Esophagus squamous epithelium (tissue), 4 donors: ENCODE measurements at regions not wholly inside any gene's neighbourhood (a gene's known extent, or its start where the extent isn't known, plus 50 kb on each side); places are given as distances from the start of the nearest gene placed in this dataset.

ENCODE experiments used
- POLR2A ChIP-seq, 4 donors: fragments of 450-650 bp; IDR thresholded peaks; one replicate each; pipeline ENCODE4 v1.6.1; 2017; ENCODE audit warnings: antibody characterized with exemption in 4 of 4, mild to moderate bottlenecking in 4 of 4, moderate library complexity in 3 of 4
- TF ChIP-seq, protein P1 (sequence below), 6 experiments: fragments of 450-650 bp in 4 of 6; fragments of 200-600 bp in 2 of 6; sonication (generic) in 2 of 6; IDR thresholded peaks; one replicate each; pipeline ENCODE4 v1.5.1; 2016 to 2019; ENCODE audit warnings: antibody characterized with exemption in 6 of 6, mild to moderate bottlenecking in 4 of 6, moderate library complexity in 4 of 6

DNA sequence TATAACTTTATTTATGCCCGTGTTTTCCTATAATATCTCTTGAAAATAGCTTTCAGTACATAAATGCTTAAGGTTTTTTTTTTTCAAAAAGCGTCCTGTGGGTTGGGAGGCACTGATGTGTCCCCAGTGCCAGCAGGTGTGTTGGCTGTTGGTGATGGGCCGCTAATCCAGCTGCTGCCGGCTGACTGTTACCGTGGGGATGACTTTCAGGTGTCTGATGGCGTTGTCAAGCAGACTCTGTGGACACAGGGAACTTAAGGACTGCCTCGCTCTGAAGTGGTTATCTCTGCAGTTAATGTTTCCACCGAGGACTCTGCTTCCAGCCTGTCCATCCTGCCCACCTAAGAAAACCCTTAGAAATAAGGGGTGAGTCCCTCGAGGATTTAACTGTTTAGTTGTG lies 94.5 kb downstream of the ANKRD10 start:
- TF ChIP-seq, protein P1, sequence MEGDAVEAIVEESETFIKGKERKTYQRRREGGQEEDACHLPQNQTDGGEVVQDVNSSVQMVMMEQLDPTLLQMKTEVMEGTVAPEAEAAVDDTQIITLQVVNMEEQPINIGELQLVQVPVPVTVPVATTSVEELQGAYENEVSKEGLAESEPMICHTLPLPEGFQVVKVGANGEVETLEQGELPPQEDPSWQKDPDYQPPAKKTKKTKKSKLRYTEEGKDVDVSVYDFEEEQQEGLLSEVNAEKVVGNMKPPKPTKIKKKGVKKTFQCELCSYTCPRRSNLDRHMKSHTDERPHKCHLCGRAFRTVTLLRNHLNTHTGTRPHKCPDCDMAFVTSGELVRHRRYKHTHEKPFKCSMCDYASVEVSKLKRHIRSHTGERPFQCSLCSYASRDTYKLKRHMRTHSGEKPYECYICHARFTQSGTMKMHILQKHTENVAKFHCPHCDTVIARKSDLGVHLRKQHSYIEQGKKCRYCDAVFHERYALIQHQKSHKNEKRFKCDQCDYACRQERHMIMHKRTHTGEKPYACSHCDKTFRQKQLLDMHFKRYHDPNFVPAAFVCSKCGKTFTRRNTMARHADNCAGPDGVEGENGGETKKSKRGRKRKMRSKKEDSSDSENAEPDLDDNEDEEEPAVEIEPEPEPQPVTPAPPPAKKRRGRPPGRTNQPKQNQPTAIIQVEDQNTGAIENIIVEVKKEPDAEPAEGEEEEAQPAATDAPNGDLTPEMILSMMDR (IDR thresholded peaks at IDR 0.05), result no peak
- no peak for TF ChIP-seq POLR2A (IDR thresholded peaks at IDR 0.05)
